Keratinocyte (primary cell): ENCODE measurements at regions not wholly inside any gene's neighbourhood (a gene's known extent, or its start where the extent isn't known, plus 50 kb on each side); places are given as distances from the start of the nearest gene placed in this dataset.
A peak's percentile ranks its signal among the peaks of the same experiment; 100 is the strongest.

ENCODE experiments used
- DNase-seq: peaks from one replicate; pipeline ENCODE4 v3.0.0-alpha.2; 2011; ENCODE audit warnings: low read depth, missing footprints, low spot score
- FAIRE-seq: peaks from 2 replicates; lab custom pipeline; 2011; peaks lifted over from hg19 to GRCh38; lab: Jason Lieb, UNC
- H2AFZ ChIP-seq: 2 replicates; pipeline ENCODE4 v1.6.0; 2012; ENCODE audit warnings: low read length, control low read depth, inconsistent platforms; ENCODE audit not compliant: control insufficient read depth
- H3K27ac ChIP-seq: 2 replicates; pipeline ENCODE4 v1.5.1; 2011; ENCODE audit warnings: low read length; ENCODE audit not compliant: control insufficient read depth, insufficient read depth
- H3K27me3 ChIP-seq: 3 replicates; pipeline ENCODE4 v1.6.0; 2011; ENCODE audit warnings: low read length; ENCODE audit not compliant: control insufficient read depth, insufficient read depth; ENCODE audit errors: extremely low read depth
- H3K36me3 ChIP-seq, 2 experiments: 2 replicates in 1 of 2; 3 replicates in 1 of 2; pipeline ENCODE4 v1.5.1; 2011; ENCODE audit warnings: low read length in 2 of 2, mild to moderate bottlenecking in 1 of 2; ENCODE audit not compliant: control insufficient read depth in 2 of 2, insufficient read depth in 2 of 2; ENCODE audit errors: extremely low read depth in 1 of 2
- H3K4me1 ChIP-seq: 3 replicates; pipeline ENCODE4 v1.5.1; 2011; ENCODE audit warnings: low read length; ENCODE audit not compliant: control insufficient read depth, insufficient read depth; ENCODE audit errors: extremely low read depth
- H3K4me2 ChIP-seq: 3 replicates; pipeline ENCODE4 v1.6.0; 2011; ENCODE audit warnings: low read depth, low read length; ENCODE audit not compliant: control insufficient read depth, insufficient read depth; ENCODE audit errors: extremely low read depth
- H3K4me3 ChIP-seq, 3 experiments: fragments of 200-600 bp in 1 of 3; sonication (generic) in 1 of 3; 2 replicates in 2 of 3; 3 replicates in 1 of 3; pipeline ENCODE4 v1.5.1; 2011 to 2016; ENCODE audit warnings: low read length in 3 of 3, mild to moderate bottlenecking in 3 of 3, control low read depth in 2 of 3, inconsistent platforms in 1 of 3, low read depth in 1 of 3, mixed read lengths in 1 of 3, mixed run types in 1 of 3, moderate library complexity in 1 of 3; ENCODE audit not compliant: control insufficient read depth in 2 of 3, insufficient read depth in 2 of 3; ENCODE audit errors: extremely low read depth in 1 of 3
- H3K79me2 ChIP-seq: 2 replicates; pipeline ENCODE4 v1.6.0; 2012; ENCODE audit warnings: low read length; ENCODE audit not compliant: control insufficient read depth, insufficient read depth
- H3K9ac ChIP-seq: 3 replicates; pipeline ENCODE4 v1.6.0; 2011; ENCODE audit warnings: low read length; ENCODE audit not compliant: control insufficient read depth, insufficient read depth; ENCODE audit errors: extremely low read depth
- H3K9me1 ChIP-seq: 3 replicates; pipeline ENCODE4 v1.6.0; 2011; ENCODE audit warnings: low read length; ENCODE audit not compliant: control insufficient read depth, insufficient read depth; ENCODE audit errors: extremely low read depth
- H3K9me3 ChIP-seq: 2 replicates; pipeline ENCODE4 v1.5.1; 2012; ENCODE audit warnings: low read depth, low read length; ENCODE audit not compliant: control insufficient read depth
- H4K20me1 ChIP-seq: 3 replicates; pipeline ENCODE4 v1.6.0; 2011; ENCODE audit warnings: low read length; ENCODE audit not compliant: control insufficient read depth, insufficient read depth; ENCODE audit errors: extremely low read depth
- EZH2 ChIP-seq: IDR thresholded peaks from one replicate; pipeline ENCODE4 v1.6.1; 2012; ENCODE audit warnings: inconsistent platforms, mild to moderate bottlenecking, low read length, moderate library complexity
- dilution Hi-C: fragments of 300-500 bp; cut with MboI; formaldehyde crosslinking; loops from one replicate; pipeline ENCODE4 v1.7.0; 2020; ENCODE audit warnings: low sequenced_read_pairs; ENCODE audit not compliant: extremely low pct_ligation_motif_present
- TF ChIP-seq, protein P1 (sequence below), 3 experiments: IDR thresholded peaks in 1 of 3; conservative IDR thresholded peaks in 1 of 3; optimal IDR thresholded peaks in 1 of 3; 2 replicates in 2 of 3; 3 replicates in 1 of 3; pipeline versions ENCODE3 to v1.5.1; 2011; ENCODE audit warnings: low read length in 3 of 3, mild to moderate bottlenecking in 3 of 3, moderate library complexity in 2 of 3, control low read depth in 1 of 3, inconsistent platforms in 1 of 3; ENCODE audit not compliant: insufficient read depth in 2 of 3; ENCODE audit errors: extremely low read depth in 1 of 3

DNA sequence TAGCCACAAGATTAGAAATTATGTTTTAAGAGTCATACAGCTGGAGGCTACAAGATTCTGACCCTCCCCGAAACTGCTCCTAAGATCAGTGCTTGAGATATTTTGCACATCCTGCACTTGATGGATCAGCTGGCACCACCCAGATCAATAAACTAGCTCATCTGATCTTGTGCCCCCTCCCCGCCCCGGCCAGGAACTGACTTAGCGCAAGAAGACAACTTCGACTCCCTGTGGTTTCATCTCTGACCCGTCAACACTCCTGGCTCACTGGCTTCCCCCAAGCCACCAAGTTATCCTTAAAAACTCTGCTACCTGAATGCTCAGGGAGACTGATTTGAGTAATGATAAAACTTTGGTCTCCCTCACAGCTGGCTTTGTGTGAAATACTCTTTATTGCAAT is 73.5 kb upstream of the NPSR1 start:
- Histone ChIP-seq H3K4me2 (no peak overlapping the region), H3K4me3 (no peak overlapping the region), H3K27me3 (no peaks in the 10 kb centered on the region), H3K79me2 (no peaks in the 10 kb centered on the region), H3K36me3 (no peaks in the 10 kb centered on the region), H3K9me3 (no peaks in the 10 kb centered on the region), H3K9ac (no peak overlapping the region), H3K27ac (no peak overlapping the region), H3K4me1 (no peaks in the 10 kb centered on the region), H4K20me1 (no peaks in the 10 kb centered on the region), H3K9me1 (no peaks in the 10 kb centered on the region), H2AFZ (no peak overlapping the region)
- dilution Hi-C loops: loop anchor here (25.0 kb wide), 1 partner anchor 297 kb away; no protein-coding TSS in a partner anchor
- TF ChIP-seq, protein P1, sequence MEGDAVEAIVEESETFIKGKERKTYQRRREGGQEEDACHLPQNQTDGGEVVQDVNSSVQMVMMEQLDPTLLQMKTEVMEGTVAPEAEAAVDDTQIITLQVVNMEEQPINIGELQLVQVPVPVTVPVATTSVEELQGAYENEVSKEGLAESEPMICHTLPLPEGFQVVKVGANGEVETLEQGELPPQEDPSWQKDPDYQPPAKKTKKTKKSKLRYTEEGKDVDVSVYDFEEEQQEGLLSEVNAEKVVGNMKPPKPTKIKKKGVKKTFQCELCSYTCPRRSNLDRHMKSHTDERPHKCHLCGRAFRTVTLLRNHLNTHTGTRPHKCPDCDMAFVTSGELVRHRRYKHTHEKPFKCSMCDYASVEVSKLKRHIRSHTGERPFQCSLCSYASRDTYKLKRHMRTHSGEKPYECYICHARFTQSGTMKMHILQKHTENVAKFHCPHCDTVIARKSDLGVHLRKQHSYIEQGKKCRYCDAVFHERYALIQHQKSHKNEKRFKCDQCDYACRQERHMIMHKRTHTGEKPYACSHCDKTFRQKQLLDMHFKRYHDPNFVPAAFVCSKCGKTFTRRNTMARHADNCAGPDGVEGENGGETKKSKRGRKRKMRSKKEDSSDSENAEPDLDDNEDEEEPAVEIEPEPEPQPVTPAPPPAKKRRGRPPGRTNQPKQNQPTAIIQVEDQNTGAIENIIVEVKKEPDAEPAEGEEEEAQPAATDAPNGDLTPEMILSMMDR (optimal IDR thresholded peaks at IDR 0.05 in 1 of 3, IDR thresholded peaks at IDR 0.05 in 1 of 3, conservative IDR thresholded peaks at IDR 0.05 in 1 of 3; ENCODE audit: extremely low read depth in 1 of 3, insufficient read depth in 2 of 3, low read length in 3 of 3): no peak
- no peak for TF ChIP-seq EZH2
- FAIRE-seq (no peak), DNase-seq (no peak)

DNA sequence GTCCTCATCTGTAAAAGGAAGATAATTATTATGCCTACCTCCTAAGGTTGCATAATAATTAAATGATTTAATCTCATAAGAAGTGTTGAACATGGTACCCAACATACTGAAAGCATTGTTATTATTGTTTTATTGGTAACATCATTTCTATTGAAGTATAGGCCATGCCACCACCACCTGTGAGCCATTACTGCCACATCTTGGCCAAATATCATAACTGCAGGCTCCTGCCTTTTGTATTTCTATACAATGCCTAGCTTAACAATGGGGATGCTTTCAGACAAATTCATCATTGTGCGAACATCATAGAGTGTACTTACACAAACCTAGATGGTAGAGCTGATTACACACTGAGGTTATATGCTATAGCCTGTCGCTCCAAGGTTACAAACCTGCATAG is 61.1 kb upstream of the NPSR1 start:
- Histone ChIP-seq H4K20me1 (no peaks in the 10 kb centered on the region), H3K79me2 (no peaks in the 10 kb centered on the region), H3K9me3 (no peaks in the 10 kb centered on the region), H3K4me1 (no peaks in the 10 kb centered on the region), H3K27me3 (no peaks in the 10 kb centered on the region), H3K4me3 (no peak overlapping the region), H2AFZ (no peak overlapping the region), H3K27ac (no peak overlapping the region), H3K4me2 (no peak overlapping the region), H3K36me3 (no peaks in the 10 kb centered on the region), H3K9ac (no peak overlapping the region), H3K9me1 (no peaks in the 10 kb centered on the region)
- TF ChIP-seq, protein P1 (optimal IDR thresholded peaks at IDR 0.05 in 1 of 3, IDR thresholded peaks at IDR 0.05 in 1 of 3, conservative IDR thresholded peaks at IDR 0.05 in 1 of 3; ENCODE audit: extremely low read depth in 1 of 3, insufficient read depth in 2 of 3, low read length in 3 of 3): peak; percentile 54 to 70 (median 64)
- TF ChIP-seq EZH2: no peak
- no peak for DNase-seq
- FAIRE-seq: no peak
- dilution Hi-C loops: loop anchor here (25.0 kb wide), 1 partner anchor 310 kb away; no protein-coding TSS in a partner anchor
